HepG2 (cell line): ENCODE measurements at regions not wholly inside any gene's neighbourhood (a gene's known extent, or its start where the extent isn't known, plus 50 kb on each side); places are given as distances from the start of the nearest gene placed in this dataset.

Experiments used
- ATAC-seq: fragments of 200-7000 bp; cut with Tn5 transposase; 3 replicates; pipeline ENCODE4 v1.9.1; 2020; ENCODE audit warnings: mild to moderate bottlenecking, moderate library complexity
- BruUV-seq: library from RNA; stranded (reverse); fragments of 400-500 nt; replicated peaks from 2 replicates; lab custom pipeline; 2021; lab: Mats Ljungman, UMichigan
- CTCF ChIA-PET: fragments of 300-600 bp; formaldehyde crosslinking; extraction: SDS; loops from one replicate; lab custom pipeline; 2021; ENCODE audit warnings: low total read pairs, inconsistent platforms, low intra/inter-chr PET ratio; lab: Yijun Ruan, JAX
- POLR2A ChIA-PET: fragments of 350-600 bp; sonication (Branson Sonifier 250); formaldehyde crosslinking; loops from one replicate; lab custom pipeline; 2020; ENCODE audit warnings: antibody characterized with exemption, inconsistent platforms; lab: Yijun Ruan, JAX
- DNase-seq: peaks from one replicate; pipeline ENCODE4 v3.0.0-alpha.2; 2015; ENCODE audit warnings: low spot score
- FAIRE-seq: peaks from 3 replicates; lab custom pipeline; 2011; peaks lifted over from hg19 to GRCh38; lab: Jason Lieb, UNC
- H2AFZ ChIP-seq: one replicate; pipeline ENCODE4 v1.6.1; 2011; ENCODE audit warnings: low read length, inconsistent platforms
- H3K27ac ChIP-seq: fragments of 300-600 bp; 3 replicates; pipeline ENCODE4 v1.8.0; 2011; ENCODE audit warnings: mixed run types, mild to moderate bottlenecking, mixed read lengths, low read length, inconsistent platforms; ENCODE audit not compliant: insufficient read depth; ENCODE audit errors: extremely low read length
- H3K27me3 ChIP-seq, 2 experiments: fragments of 200-600 bp in 1 of 2; 2 replicates in 1 of 2; 3 replicates in 1 of 2; pipeline versions ENCODE4 v1.6.0 to v1.8.0; 2011; ENCODE audit warnings: low read length in 2 of 2, mild to moderate bottlenecking in 2 of 2, moderate library complexity in 2 of 2, inconsistent platforms in 1 of 2; ENCODE audit not compliant: insufficient read depth in 2 of 2, control insufficient read depth in 1 of 2
- H3K36me3 ChIP-seq, 2 experiments: fragments of 200-600 bp in 1 of 2; replicated peaks in 1 of 2; 2 replicates in 1 of 2; 3 replicates in 1 of 2; pipeline versions ENCODE4 v1.5.1 to v1.8.0; 2011; ENCODE audit warnings: low read length in 2 of 2, inconsistent platforms in 1 of 2; ENCODE audit not compliant: insufficient read depth in 2 of 2, control insufficient read depth in 1 of 2
- H3K4me1 ChIP-seq: 2 replicates; pipeline ENCODE4 v1.5.1; 2012; ENCODE audit warnings: low read length, inconsistent platforms; ENCODE audit not compliant: insufficient read depth
- H3K4me2 ChIP-seq: 2 replicates; pipeline ENCODE4 v1.6.0; 2011; ENCODE audit warnings: low read depth, low read length, inconsistent platforms
- H3K4me3 ChIP-seq, 3 experiments: fragments of 200-600 bp in 1 of 3; sonication (generic), shearing (Covaris generic) in 1 of 3; replicated peaks in 1 of 3; 2 replicates each; pipeline ENCODE4 v1.5.1; 2011 to 2016; ENCODE audit warnings: low read length in 3 of 3, inconsistent platforms in 2 of 3, low read depth in 2 of 3, mild to moderate bottlenecking in 2 of 3, control low read depth in 1 of 3, mixed read lengths in 1 of 3; ENCODE audit not compliant: insufficient read depth in 1 of 3
- H3K79me2 ChIP-seq: one replicate; pipeline ENCODE4 v1.6.1; 2011; ENCODE audit warnings: low read length, inconsistent platforms; ENCODE audit not compliant: insufficient read depth
- H3K9ac ChIP-seq: 2 replicates; pipeline ENCODE4 v1.6.0; 2011; ENCODE audit warnings: mild to moderate bottlenecking, low read depth, low read length, inconsistent platforms; ENCODE audit not compliant: insufficient read depth
- H3K9me3 ChIP-seq: 2 replicates; pipeline ENCODE4 v1.5.1; 2012; ENCODE audit warnings: mild to moderate bottlenecking, low read length
- H4K20me1 ChIP-seq: 2 replicates; pipeline ENCODE4 v1.6.0; 2011; ENCODE audit warnings: inconsistent platforms, mild to moderate bottlenecking, low read length, moderate library complexity; ENCODE audit not compliant: insufficient read depth
- ARNT2 ChIP-seq: sonication (generic); formaldehyde crosslinking; IDR thresholded peaks from 2 replicates; pipeline ENCODE4 v1.8.0; 2022; ENCODE audit warnings: mild to moderate bottlenecking, low read depth, missing genetic modification reagents, moderate library complexity
- EHMT2 ChIP-seq: fragments of 200-600 bp; sonication (generic); IDR thresholded peaks from 2 replicates; pipeline ENCODE4 v1.7.0; 2017; ENCODE audit warnings: antibody characterized with exemption, low read depth, low read length, borderline replicate concordance
- HMGA1 ChIP-seq: sonication (generic); formaldehyde crosslinking; conservative IDR thresholded peaks from 2 replicates; pipeline ENCODE4 v1.4.0; 2020; ENCODE audit warnings: missing genetic modification reagents
- SP5 ChIP-seq: IDR thresholded peaks from 2 replicates; pipeline ENCODE4 v1.6.1; 2016; ENCODE audit warnings: low read depth, borderline replicate concordance
- TAF15 ChIP-seq: fragments of 200-400 bp; formaldehyde crosslinking; IDR thresholded peaks from one replicate; pipeline ENCODE4 v1.6.1; 2018; ENCODE audit warnings: mild to moderate bottlenecking, low read depth, low read length; ENCODE audit not compliant: poor library complexity, severe bottlenecking
- TP53 ChIP-seq: sonication (generic); formaldehyde crosslinking; conservative IDR thresholded peaks from 2 replicates; pipeline ENCODE4 v1.4.0; 2020; ENCODE audit warnings: missing genetic modification reagents
- ZNF674 ChIP-seq: sonication (generic); formaldehyde crosslinking; IDR thresholded peaks from 2 replicates; pipeline ENCODE4 v1.5.0; 2020; ENCODE audit warnings: low read depth, mild to moderate bottlenecking, missing genetic modification reagents
- ZNF737 ChIP-seq: sonication (generic); formaldehyde crosslinking; IDR thresholded peaks from 2 replicates; pipeline ENCODE4 v1.5.0; 2020; ENCODE audit warnings: missing genetic modification reagents, mild to moderate bottlenecking, borderline replicate concordance
- WGBS: methylation state at CpG from one replicate; pipeline ENCODE4 v1.1.6; 2017; ENCODE audit warnings: low lambda C conversion rate; 5-methylcytosine and 5-hydroxymethylcytosine counted together
- in situ Hi-C: cut with HindIII; loops from 2 replicates; pipeline ENCODE4 v1.10.0; 2017; ENCODE audit warnings: low pct_unique_long_range_greater_than_20kb; ENCODE audit not compliant: extremely low pct_ligation_motif_present
- intact Hi-C: fragments of 100-400 bp; cut with micrococcal nuclease; formaldehyde crosslinking; loops from one replicate; pipeline ENCODE4 v1.10.0; 2022; ENCODE audit not compliant: unreplicated experiment
- TF ChIP-seq, protein P1 (sequence below): IDR thresholded peaks from 2 replicates; pipeline ENCODE4 v1.4.0; 2020; ENCODE audit warnings: mild to moderate bottlenecking, missing genetic modification reagents
- TF ChIP-seq, protein P2 (sequence below): sonication (generic); formaldehyde crosslinking; IDR thresholded peaks from 2 replicates; pipeline ENCODE4 v1.8.1; 2023; ENCODE audit warnings: mild to moderate bottlenecking, inconsistent platforms, moderate library complexity, missing genetic modification reagents, borderline replicate concordance
- TF ChIP-seq, protein P3 (sequence below): sonication (generic); formaldehyde crosslinking; IDR thresholded peaks from 2 replicates; pipeline ENCODE4 v1.4.0; 2020; ENCODE audit warnings: missing genetic modification reagents, mild to moderate bottlenecking, borderline replicate concordance
- TF ChIP-seq, protein P4 (sequence below): sonication (generic); formaldehyde crosslinking; IDR thresholded peaks from 2 replicates; pipeline ENCODE4 v1.5.1; 2020; ENCODE audit warnings: mild to moderate bottlenecking, missing genetic modification reagents, moderate library complexity

DNA sequence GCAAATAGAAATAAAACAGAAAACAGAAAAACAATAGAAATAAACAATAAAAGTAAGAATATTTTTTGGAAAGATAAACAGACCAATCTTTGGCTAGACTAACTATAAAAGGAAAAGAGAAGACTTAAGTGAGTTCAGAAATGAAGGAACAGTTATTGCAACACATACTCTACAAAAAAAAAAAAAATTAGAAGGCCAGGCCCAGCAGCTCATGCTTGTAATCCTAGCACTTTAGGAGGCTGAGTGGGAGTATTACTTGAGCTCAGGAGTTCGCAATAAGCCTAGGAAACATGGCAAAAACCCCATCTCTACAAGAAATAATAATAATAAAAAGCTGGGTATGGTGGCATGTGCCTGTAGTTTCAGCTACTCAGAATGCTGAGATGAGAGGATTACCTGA lies 336.7 kb downstream of the DTHD1 start:
- Histone ChIP-seq H4K20me1 (no peaks in the 10 kb centered on the region), H2AFZ (no peak overlapping the region), H3K4me2 (no peak overlapping the region), H3K4me1 (no peaks in the 10 kb centered on the region), H3K9ac (no peak overlapping the region), H3K36me3 (no peaks in the 10 kb centered on the region), H3K79me2 (no peaks in the 10 kb centered on the region), H3K9me3 (no peaks in the 10 kb centered on the region; the same call in 1 of the 2 replicates), H3K4me3 (no peak overlapping the region), H3K27ac (no peak overlapping the region), H3K27me3 (no peaks in the 10 kb centered on the region; a peak in 1 of 5 replicates)
- intact Hi-C loops: no loop called here
- CTCF ChIA-PET: no interaction called here
- no peak for DNase-seq
- WGBS: 0% methylated on average over 1 of the region's 1 CpG
- POLR2A ChIA-PET: no interaction called here
- ATAC-seq: no peak
- in situ Hi-C loops: no loop called here
- BruUV-seq: no TSS peak
- no peak for FAIRE-seq
- TF ChIP-seq ARNT2 (CRISPR knock-in tag): no peak
- TF ChIP-seq HMGA1 (CRISPR knock-in tag): no peak
- TF ChIP-seq TAF15: no peak
- TF ChIP-seq, protein P1, sequence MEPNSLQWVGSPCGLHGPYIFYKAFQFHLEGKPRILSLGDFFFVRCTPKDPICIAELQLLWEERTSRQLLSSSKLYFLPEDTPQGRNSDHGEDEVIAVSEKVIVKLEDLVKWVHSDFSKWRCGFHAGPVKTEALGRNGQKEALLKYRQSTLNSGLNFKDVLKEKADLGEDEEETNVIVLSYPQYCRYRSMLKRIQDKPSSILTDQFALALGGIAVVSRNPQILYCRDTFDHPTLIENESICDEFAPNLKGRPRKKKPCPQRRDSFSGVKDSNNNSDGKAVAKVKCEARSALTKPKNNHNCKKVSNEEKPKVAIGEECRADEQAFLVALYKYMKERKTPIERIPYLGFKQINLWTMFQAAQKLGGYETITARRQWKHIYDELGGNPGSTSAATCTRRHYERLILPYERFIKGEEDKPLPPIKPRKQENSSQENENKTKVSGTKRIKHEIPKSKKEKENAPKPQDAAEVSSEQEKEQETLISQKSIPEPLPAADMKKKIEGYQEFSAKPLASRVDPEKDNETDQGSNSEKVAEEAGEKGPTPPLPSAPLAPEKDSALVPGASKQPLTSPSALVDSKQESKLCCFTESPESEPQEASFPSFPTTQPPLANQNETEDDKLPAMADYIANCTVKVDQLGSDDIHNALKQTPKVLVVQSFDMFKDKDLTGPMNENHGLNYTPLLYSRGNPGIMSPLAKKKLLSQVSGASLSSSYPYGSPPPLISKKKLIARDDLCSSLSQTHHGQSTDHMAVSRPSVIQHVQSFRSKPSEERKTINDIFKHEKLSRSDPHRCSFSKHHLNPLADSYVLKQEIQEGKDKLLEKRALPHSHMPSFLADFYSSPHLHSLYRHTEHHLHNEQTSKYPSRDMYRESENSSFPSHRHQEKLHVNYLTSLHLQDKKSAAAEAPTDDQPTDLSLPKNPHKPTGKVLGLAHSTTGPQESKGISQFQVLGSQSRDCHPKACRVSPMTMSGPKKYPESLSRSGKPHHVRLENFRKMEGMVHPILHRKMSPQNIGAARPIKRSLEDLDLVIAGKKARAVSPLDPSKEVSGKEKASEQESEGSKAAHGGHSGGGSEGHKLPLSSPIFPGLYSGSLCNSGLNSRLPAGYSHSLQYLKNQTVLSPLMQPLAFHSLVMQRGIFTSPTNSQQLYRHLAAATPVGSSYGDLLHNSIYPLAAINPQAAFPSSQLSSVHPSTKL (CRISPR knock-in tag): no peak
- no peak for TF ChIP-seq ZNF737 (CRISPR knock-in tag)
- TF ChIP-seq, protein P2, sequence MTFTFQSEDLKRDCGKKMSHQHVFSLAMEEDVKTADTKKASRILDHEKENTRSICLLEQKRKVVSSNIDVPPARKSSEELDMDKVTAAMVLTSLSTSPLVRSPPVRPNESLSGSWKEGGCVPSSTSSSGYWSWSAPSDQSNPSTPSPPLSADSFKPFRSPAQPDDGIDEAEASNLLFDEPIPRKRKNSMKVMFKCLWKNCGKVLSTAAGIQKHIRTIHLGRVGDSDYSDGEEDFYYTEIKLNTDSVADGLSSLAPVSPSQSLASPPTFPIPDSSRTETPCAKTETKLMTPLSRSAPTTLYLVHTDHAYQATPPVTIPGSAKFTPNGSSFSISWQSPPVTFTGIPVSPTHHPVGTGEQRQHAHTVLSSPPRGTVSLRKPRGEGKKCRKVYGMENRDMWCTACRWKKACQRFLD (CRISPR knock-in tag): no peak
- TF ChIP-seq, protein P3, sequence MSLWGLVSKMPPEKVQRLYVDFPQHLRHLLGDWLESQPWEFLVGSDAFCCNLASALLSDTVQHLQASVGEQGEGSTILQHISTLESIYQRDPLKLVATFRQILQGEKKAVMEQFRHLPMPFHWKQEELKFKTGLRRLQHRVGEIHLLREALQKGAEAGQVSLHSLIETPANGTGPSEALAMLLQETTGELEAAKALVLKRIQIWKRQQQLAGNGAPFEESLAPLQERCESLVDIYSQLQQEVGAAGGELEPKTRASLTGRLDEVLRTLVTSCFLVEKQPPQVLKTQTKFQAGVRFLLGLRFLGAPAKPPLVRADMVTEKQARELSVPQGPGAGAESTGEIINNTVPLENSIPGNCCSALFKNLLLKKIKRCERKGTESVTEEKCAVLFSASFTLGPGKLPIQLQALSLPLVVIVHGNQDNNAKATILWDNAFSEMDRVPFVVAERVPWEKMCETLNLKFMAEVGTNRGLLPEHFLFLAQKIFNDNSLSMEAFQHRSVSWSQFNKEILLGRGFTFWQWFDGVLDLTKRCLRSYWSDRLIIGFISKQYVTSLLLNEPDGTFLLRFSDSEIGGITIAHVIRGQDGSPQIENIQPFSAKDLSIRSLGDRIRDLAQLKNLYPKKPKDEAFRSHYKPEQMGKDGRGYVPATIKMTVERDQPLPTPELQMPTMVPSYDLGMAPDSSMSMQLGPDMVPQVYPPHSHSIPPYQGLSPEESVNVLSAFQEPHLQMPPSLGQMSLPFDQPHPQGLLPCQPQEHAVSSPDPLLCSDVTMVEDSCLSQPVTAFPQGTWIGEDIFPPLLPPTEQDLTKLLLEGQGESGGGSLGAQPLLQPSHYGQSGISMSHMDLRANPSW (CRISPR knock-in tag): no peak
- TF ChIP-seq, protein P4, sequence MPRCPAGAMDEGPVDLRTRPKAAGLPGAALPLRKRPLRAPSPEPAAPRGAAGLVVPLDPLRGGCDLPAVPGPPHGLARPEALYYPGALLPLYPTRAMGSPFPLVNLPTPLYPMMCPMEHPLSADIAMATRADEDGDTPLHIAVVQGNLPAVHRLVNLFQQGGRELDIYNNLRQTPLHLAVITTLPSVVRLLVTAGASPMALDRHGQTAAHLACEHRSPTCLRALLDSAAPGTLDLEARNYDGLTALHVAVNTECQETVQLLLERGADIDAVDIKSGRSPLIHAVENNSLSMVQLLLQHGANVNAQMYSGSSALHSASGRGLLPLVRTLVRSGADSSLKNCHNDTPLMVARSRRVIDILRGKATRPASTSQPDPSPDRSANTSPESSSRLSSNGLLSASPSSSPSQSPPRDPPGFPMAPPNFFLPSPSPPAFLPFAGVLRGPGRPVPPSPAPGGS (CRISPR knock-in tag): no peak
- TF ChIP-seq EHMT2: no peak
- TF ChIP-seq TP53: no peak
- no peak for TF ChIP-seq SP5 (CRISPR knock-in tag)
- TF ChIP-seq ZNF674: no peak
